ENCODE measurements at regions not wholly inside any gene's neighbourhood (a gene's known extent, or its start where the extent isn't known, plus 50 kb on each side); places are given as distances from the start of the nearest gene placed in this dataset.

GRCh38 chr2:38439863-38440262, 62.8 kb upstream of the ATL2 start:
- no peak for DNase-seq (ENCODE audit: low spot score)
- TF ChIP-seq CTCF (IDR thresholded peaks at IDR 0.05; ENCODE audit: extremely low read depth, missing control alignments): no peak

GRCh38 chr2:38438883-38439612, 62.0 kb upstream of the ATL2 start:
- TF ChIP-seq CTCF (IDR thresholded peaks at IDR 0.05; ENCODE audit: extremely low read depth, missing control alignments): no peak
- DNase-seq (ENCODE audit: low spot score): peak; percentile 59

- no peak for TF ChIP-seq CTCF (IDR thresholded peaks at IDR 0.05; ENCODE audit: extremely low read depth, missing control alignments)
- no peak for DNase-seq (ENCODE audit: low spot score)
Observed at GRCh38 chr2:38438133-38438882, 61.2 kb upstream of the ATL2 start.

GRCh38 chr2:38436227-38436664, 59.2 kb upstream of the ATL2 start:
- no peak for TF ChIP-seq CTCF (IDR thresholded peaks at IDR 0.05; ENCODE audit: extremely low read depth, missing control alignments)
- no peak for DNase-seq (ENCODE audit: low spot score)

- no peak for DNase-seq (ENCODE audit: low spot score)
- no peak for TF ChIP-seq CTCF (IDR thresholded peaks at IDR 0.05; ENCODE audit: extremely low read depth, missing control alignments)
Observed at GRCh38 chr2:38435775-38436174, 58.7 kb upstream of the ATL2 start.

GRCh38 chr2:38434595-38434994, 57.5 kb upstream of the ATL2 start:
- TF ChIP-seq CTCF (IDR thresholded peaks at IDR 0.05; ENCODE audit: extremely low read depth, missing control alignments): no peak

GRCh38 chr2:38433607-38433975, 56.5 kb upstream of the ATL2 start:
- DNase-seq (ENCODE audit: low spot score): no peak

More at GRCh38 chr2:38434595-38434994, 57.5 kb upstream of the ATL2 start:
- DNase-seq (ENCODE audit: low spot score): no peak

More at GRCh38 chr2:38433607-38433975, 56.5 kb upstream of the ATL2 start:
- no peak for TF ChIP-seq CTCF (IDR thresholded peaks at IDR 0.05; ENCODE audit: extremely low read depth, missing control alignments)
